ENCODE measurements at regions not wholly inside any gene's neighbourhood (a gene's known extent, or its start where the extent isn't known, plus 50 kb on each side); places are given as distances from the start of the nearest gene placed in this dataset.

GRCh38 chr3:124088801-124089200 is 96.9 kb upstream of the ROPN1 start:
- Histone ChIP-seq H3K4me3 (ENCODE audit: low read depth, low read length) (no peak overlapping the region), H3K4me1 (0 out of 2 replicates have a peak, but pooled peaks cover 8% of the 10 kb centered on the region), H3K27me3 (replicated peaks; ENCODE audit: control insufficient read depth, insufficient read depth, low read length) (no peaks in the 10 kb centered on the region), H3K36me3 (ENCODE audit: control insufficient read depth, insufficient read depth, low read length) (no peaks in the 10 kb centered on the region), H3K9me3 (no peaks in the 10 kb centered on the region)
- Mint-ChIP-seq H3K9me3 (ENCODE audit: unreplicated experiment) (no peaks in the 10 kb centered on the region), H3K27ac (ENCODE audit: unreplicated experiment) (no peak overlapping the region), H3K4me3 (ENCODE audit: unreplicated experiment) (no peak overlapping the region), H3K36me3 (ENCODE audit: insufficient read depth, unreplicated experiment) (no peaks in the 10 kb centered on the region), H3K4me1 (ENCODE audit: low read depth, unreplicated experiment) (no peaks in the 10 kb centered on the region), H3K27me3 (ENCODE audit: insufficient read depth, unreplicated experiment) (peaks cover 23% of the 10 kb centered on the region)
- no TSS peak for BruUV-seq (replicated peaks)
- no peak for DNase-seq
- CTCF ChIA-PET, result no interaction called here
- intact Hi-C loops (cut with micrococcal nuclease; ENCODE audit: unreplicated experiment), result no loop called here
- TF ChIP-seq, protein P1, sequence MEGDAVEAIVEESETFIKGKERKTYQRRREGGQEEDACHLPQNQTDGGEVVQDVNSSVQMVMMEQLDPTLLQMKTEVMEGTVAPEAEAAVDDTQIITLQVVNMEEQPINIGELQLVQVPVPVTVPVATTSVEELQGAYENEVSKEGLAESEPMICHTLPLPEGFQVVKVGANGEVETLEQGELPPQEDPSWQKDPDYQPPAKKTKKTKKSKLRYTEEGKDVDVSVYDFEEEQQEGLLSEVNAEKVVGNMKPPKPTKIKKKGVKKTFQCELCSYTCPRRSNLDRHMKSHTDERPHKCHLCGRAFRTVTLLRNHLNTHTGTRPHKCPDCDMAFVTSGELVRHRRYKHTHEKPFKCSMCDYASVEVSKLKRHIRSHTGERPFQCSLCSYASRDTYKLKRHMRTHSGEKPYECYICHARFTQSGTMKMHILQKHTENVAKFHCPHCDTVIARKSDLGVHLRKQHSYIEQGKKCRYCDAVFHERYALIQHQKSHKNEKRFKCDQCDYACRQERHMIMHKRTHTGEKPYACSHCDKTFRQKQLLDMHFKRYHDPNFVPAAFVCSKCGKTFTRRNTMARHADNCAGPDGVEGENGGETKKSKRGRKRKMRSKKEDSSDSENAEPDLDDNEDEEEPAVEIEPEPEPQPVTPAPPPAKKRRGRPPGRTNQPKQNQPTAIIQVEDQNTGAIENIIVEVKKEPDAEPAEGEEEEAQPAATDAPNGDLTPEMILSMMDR (IDR thresholded peaks at IDR 0.05; ENCODE audit: insufficient read depth in 1 of 2, low read depth in 1 of 2, low read length in 1 of 2, severe bottlenecking in 1 of 2, unreplicated experiment in 1 of 2), result no peak
- POLR2A ChIA-PET, result no interaction called here

- no peaks in the 10 kb centered on the region for H3K9me3 ChIP-seq
- intact Hi-C loops (cut with micrococcal nuclease; ENCODE audit: unreplicated experiment), result no loop called here
- H3K27me3 ChIP-seq (replicated peaks; ENCODE audit: control insufficient read depth, insufficient read depth, low read length), result no peaks in the 10 kb centered on the region
- no peak for DNase-seq
- no peaks in the 10 kb centered on the region for H3K9me3 Mint-ChIP-seq (ENCODE audit: unreplicated experiment)
- no peak overlapping the region for H3K27ac Mint-ChIP-seq (ENCODE audit: unreplicated experiment)
- H3K27me3 Mint-ChIP-seq (ENCODE audit: insufficient read depth, unreplicated experiment), result peaks cover 23% of the 10 kb centered on the region
- ChIA-PET CTCF (no interaction called here), POLR2A (no interaction called here)
- no peak overlapping the region for H3K4me3 Mint-ChIP-seq (ENCODE audit: unreplicated experiment)
- no peaks in the 10 kb centered on the region for H3K36me3 Mint-ChIP-seq (ENCODE audit: insufficient read depth, unreplicated experiment)
- H3K36me3 ChIP-seq (ENCODE audit: control insufficient read depth, insufficient read depth, low read length), result no peaks in the 10 kb centered on the region
- 0 out of 2 replicates have a peak, but pooled peaks cover 8% of the 10 kb centered on the region for H3K4me1 ChIP-seq
- TF ChIP-seq, protein P1 (IDR thresholded peaks at IDR 0.05; ENCODE audit: insufficient read depth in 1 of 2, low read depth in 1 of 2, low read length in 1 of 2, severe bottlenecking in 1 of 2, unreplicated experiment in 1 of 2), result no peak
- no TSS peak for BruUV-seq (replicated peaks)
- H3K4me3 ChIP-seq (ENCODE audit: low read depth, low read length), result no peak overlapping the region
- no peaks in the 10 kb centered on the region for H3K4me1 Mint-ChIP-seq (ENCODE audit: low read depth, unreplicated experiment)
Observed at GRCh38 chr3:124089214-124089613, 97.3 kb upstream of the ROPN1 start.

GRCh38 chr3:124091716-124092115 is 99.8 kb upstream of the ROPN1 start:
- no peak overlapping the region for H3K4me3 ChIP-seq (ENCODE audit: low read depth, low read length)
- POLR2A ChIA-PET, result no interaction called here
- Mint-ChIP-seq H3K9me3 (ENCODE audit: unreplicated experiment) (no peaks in the 10 kb centered on the region), H3K4me1 (ENCODE audit: low read depth, unreplicated experiment) (no peaks in the 10 kb centered on the region), H3K36me3 (ENCODE audit: insufficient read depth, unreplicated experiment) (no peaks in the 10 kb centered on the region), H3K27me3 (ENCODE audit: insufficient read depth, unreplicated experiment) (peaks cover 13% of the 10 kb centered on the region), H3K27ac (ENCODE audit: unreplicated experiment) (no peak overlapping the region), H3K4me3 (ENCODE audit: unreplicated experiment) (no peak overlapping the region)
- no TSS peak for BruUV-seq (replicated peaks)
- H3K4me1 ChIP-seq, result 0 out of 2 replicates have a peak, but pooled peaks cover 8% of the 10 kb centered on the region
- H3K36me3 ChIP-seq (ENCODE audit: control insufficient read depth, insufficient read depth, low read length), result no peaks in the 10 kb centered on the region
- no peaks in the 10 kb centered on the region for H3K9me3 ChIP-seq
- H3K27me3 ChIP-seq (replicated peaks; ENCODE audit: control insufficient read depth, insufficient read depth, low read length), result no peaks in the 10 kb centered on the region
- CTCF ChIA-PET, result no interaction called here
- no peak for DNase-seq
- intact Hi-C loops (cut with micrococcal nuclease; ENCODE audit: unreplicated experiment), result no loop called here
- TF ChIP-seq, protein P1 (IDR thresholded peaks at IDR 0.05; ENCODE audit: insufficient read depth in 1 of 2, low read depth in 1 of 2, low read length in 1 of 2, severe bottlenecking in 1 of 2, unreplicated experiment in 1 of 2), result no peak
